ENCODE measurements at regions not wholly inside any gene's neighbourhood (a gene's known extent, or its start where the extent isn't known, plus 50 kb on each side); places are given as distances from the start of the nearest gene placed in this dataset.

DNA sequence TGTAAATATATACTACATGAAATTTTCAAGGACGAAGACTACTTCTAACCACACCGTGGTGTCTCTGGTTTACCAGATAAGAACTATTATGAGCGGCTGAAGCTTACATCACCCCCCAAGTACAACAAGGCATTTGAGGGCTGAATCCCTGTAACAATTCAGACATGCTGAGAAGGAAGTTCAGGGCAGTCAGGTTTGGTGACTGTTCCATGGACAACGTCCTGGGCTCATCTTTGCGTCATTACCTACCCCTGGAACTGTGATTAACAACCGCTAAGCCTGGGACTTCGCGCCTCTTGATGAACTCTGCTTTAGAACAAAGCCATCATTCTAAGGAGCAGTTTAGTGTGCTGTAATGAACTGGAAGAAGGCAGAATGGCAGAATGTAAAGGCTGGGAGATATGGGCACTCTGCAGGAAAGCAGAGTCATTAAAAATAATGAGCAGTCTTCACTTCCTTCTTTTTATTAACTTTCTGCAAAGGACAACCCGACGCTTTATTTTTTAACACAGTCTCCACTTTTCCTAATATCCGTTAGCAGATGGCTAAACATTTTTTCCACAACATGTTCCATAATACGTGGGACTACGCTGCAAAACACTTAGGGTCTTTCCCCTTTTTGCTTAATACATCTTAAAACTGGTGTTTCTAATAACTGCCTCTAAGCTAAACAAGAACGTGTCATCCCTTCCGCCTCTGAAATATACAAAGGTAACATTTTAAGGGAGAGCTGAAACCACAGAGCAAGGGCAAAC, 263.2 kb downstream of the ADAMTS20 start:
- H3K4me3 ChIP-seq (ENCODE audit: low read depth, low read length): no peak overlapping the region
- TF ChIP-seq, protein P1, sequence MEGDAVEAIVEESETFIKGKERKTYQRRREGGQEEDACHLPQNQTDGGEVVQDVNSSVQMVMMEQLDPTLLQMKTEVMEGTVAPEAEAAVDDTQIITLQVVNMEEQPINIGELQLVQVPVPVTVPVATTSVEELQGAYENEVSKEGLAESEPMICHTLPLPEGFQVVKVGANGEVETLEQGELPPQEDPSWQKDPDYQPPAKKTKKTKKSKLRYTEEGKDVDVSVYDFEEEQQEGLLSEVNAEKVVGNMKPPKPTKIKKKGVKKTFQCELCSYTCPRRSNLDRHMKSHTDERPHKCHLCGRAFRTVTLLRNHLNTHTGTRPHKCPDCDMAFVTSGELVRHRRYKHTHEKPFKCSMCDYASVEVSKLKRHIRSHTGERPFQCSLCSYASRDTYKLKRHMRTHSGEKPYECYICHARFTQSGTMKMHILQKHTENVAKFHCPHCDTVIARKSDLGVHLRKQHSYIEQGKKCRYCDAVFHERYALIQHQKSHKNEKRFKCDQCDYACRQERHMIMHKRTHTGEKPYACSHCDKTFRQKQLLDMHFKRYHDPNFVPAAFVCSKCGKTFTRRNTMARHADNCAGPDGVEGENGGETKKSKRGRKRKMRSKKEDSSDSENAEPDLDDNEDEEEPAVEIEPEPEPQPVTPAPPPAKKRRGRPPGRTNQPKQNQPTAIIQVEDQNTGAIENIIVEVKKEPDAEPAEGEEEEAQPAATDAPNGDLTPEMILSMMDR (conservative IDR thresholded peaks at IDR 0.05; ENCODE audit: low read depth, low read length): no peak
- no peak for DNase-seq (ENCODE audit: low read depth)

DNA sequence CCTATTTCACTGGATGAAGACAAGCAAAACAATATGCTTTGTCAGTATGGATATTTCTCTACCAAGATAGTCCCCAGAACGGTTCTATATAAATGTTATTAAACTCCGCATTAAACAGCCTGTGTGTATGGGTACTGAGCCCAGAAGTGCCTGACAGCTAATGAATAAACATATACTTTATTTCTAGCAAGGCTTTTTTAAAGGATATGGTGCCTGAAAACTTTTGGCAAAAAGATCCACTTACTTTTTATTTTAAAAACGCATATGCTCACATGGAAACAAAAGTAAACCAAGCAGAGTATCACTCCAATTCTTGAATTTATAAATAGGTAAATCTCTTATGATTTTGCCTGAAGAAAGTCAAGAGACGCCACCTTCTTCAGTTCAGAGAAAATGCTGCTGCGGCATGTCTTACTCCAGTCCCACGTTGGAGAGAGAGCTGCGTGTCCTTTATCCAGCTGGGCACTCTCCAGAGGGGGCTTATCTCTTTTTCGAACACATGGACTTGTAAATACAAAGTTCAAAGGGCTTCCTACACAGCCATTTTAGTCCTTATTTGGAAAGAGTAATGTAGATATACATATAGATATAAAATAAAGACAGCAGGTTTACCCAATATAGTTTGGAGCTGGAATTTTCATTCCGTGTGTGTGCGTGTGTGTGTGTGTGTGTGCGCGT, 264.2 kb downstream of the ADAMTS20 start:
- DNase-seq (ENCODE audit: low read depth): no peak
- TF ChIP-seq, protein P1 (conservative IDR thresholded peaks at IDR 0.05; ENCODE audit: low read depth, low read length): no peak
- H3K4me3 ChIP-seq (ENCODE audit: low read depth, low read length): no peak overlapping the region

DNA sequence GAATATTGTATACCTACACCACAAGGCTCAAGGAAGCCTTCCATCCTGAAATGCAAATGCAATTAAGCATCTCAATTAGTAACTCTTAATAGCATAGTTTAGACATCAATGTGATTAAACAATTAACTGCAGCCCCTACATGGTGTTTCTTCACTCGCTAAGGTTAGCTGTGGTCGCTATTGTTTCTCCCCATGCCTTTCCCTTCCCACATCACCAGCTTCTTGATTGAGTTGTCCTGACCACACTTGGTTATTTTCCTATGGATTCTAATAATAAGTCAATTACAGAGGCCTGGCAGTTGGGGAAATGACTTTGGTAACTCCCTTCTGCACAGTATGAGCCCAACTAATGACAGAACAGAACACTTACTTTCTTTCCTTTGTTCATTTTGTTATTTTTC, 265.0 kb downstream of the ADAMTS20 start:
- DNase-seq (ENCODE audit: low read depth): no peak
- TF ChIP-seq, protein P1 (conservative IDR thresholded peaks at IDR 0.05; ENCODE audit: low read depth, low read length): no peak
- H3K4me3 ChIP-seq (ENCODE audit: low read depth, low read length): no peak overlapping the region

GRCh38 chr12:43285159-43285598, 266.8 kb downstream of the ADAMTS20 start:
- no peak for DNase-seq (ENCODE audit: low read depth)
- H3K4me3 ChIP-seq (ENCODE audit: low read depth, low read length): no peak overlapping the region
- TF ChIP-seq, protein P1 (conservative IDR thresholded peaks at IDR 0.05; ENCODE audit: low read depth, low read length): no peak

DNA sequence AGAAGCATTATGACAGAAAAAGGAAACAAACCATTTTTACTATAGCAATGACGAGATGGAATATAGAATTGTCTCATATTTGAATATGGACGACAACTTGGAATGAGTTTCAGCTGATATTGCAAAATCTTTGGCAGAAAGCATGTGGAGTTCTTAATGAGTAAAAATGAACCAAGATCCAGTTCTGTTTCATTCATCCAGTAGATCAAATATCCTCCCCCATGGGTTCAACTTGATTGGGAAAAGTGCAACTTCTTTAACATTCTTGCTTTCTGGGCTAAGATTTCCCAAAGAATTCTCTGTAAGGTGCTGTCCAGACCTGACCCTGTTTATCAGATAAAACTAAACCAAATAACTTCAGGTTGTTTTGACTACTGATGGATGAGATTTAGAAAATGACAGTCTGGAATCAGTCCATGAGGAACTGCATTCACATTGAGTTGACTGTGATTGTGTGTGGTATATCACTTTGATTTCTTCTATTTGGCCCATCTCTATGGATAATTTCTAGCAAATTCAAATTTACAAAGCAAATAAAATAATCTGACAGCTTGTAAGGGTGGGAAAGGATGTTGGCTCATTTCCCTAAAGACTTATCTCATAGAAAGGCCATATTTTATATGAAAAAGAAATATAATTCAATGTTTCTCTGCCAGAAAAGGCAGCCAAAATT, 267.4 kb downstream of the ADAMTS20 start:
- TF ChIP-seq, protein P1 (conservative IDR thresholded peaks at IDR 0.05; ENCODE audit: low read depth, low read length): no peak
- no peak overlapping the region for H3K4me3 ChIP-seq (ENCODE audit: low read depth, low read length)
- no peak for DNase-seq (ENCODE audit: low read depth)

DNA sequence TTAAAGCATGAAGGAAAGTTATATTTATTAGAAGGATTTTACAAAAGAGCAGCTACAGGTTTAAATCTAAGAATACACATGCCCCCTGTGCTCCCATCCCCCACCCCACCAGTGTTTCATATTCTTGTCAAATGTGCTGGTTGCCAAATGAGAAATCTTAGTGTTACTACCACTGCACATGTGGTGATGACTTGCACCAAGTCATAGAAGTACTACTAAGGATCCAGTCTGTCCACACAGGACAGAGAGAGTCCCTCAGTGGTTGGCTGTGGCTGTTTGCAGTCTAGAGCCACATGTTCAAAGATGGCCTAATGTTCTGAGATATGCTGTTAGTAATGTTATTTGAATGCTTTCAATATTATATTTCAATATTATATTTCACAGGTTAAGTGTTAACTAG, 268.8 kb downstream of the ADAMTS20 start:
- TF ChIP-seq, protein P1 (conservative IDR thresholded peaks at IDR 0.05; ENCODE audit: low read depth, low read length): no peak
- no peak for DNase-seq (ENCODE audit: low read depth)

More for the DNA sequence above, 268.8 kb downstream of the ADAMTS20 start:
- H3K4me3 ChIP-seq (ENCODE audit: low read depth, low read length): no peak overlapping the region
